PFSK-1 (cell line): ENCODE measurements at regions not wholly inside any gene's neighbourhood (a gene's known extent, or its start where the extent isn't known, plus 50 kb on each side); places are given as distances from the start of the nearest gene placed in this dataset.

ENCODE experiments used
- FOXP2 ChIP-seq: optimal IDR thresholded peaks from 2 replicates; pipeline ENCODE3; 2011; ENCODE audit warnings: borderline replicate concordance, control low read depth, inconsistent platforms; ENCODE audit not compliant: insufficient read depth; ENCODE audit errors: extremely low read length, extremely low read depth
- POLR2AphosphoS5 ChIP-seq: IDR thresholded peaks from 2 replicates; pipeline ENCODE4 v1.6.1; 2012; ENCODE audit warnings: low read depth, mild to moderate bottlenecking, control low read depth, low read length, moderate library complexity
- REST ChIP-seq, 2 experiments: IDR thresholded peaks; 2 replicates each; pipeline versions ENCODE4 v1.6.1 to v1.8.0; 2011 to 2012; ENCODE audit warnings: low read depth in 2 of 2, low read length in 2 of 2, control low read depth in 1 of 2, inconsistent platforms in 1 of 2, mild to moderate bottlenecking in 1 of 2, moderate library complexity in 1 of 2; ENCODE audit not compliant: insufficient read depth in 1 of 2
- SIN3A ChIP-seq: IDR thresholded peaks from 2 replicates; pipeline ENCODE4 v1.6.1; 2012; ENCODE audit warnings: mild to moderate bottlenecking, low read length, moderate library complexity, borderline replicate concordance; ENCODE audit not compliant: insufficient read depth
- TAF1 ChIP-seq: IDR thresholded peaks from 2 replicates; pipeline ENCODE4 v1.6.1; 2012; ENCODE audit warnings: low read length, control low read depth, borderline replicate concordance; ENCODE audit not compliant: insufficient read depth

DNA sequence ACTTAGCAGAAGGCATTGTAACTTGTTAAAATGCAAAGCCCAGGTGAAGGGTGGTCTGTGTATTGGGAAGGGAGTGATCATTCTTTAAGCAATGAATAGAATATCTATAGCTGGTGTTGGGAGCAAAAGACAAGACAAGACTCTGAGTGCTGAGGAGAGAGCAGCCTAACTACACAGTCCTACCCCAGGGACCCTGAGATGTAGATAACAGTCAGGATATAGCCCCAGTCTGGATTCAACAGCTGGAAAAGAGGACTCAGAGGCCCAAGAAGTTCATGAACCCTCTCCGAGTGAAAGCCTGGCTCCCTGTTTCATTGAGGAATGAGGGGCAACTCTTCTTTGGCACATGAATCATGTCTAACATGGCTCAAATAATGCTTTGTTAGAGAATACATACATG lies 310.7 kb upstream of the SLC14A2 start:
- no peak for TF ChIP-seq FOXP2
- TF ChIP-seq REST (IDR thresholded peaks at IDR 0.05; ENCODE audit: insufficient read depth in 1 of 2, low read depth in 2 of 2, low read length in 2 of 2): no peak
- TF ChIP-seq TAF1: no peak
- TF ChIP-seq POLR2AphosphoS5: no peak
- no peak for TF ChIP-seq SIN3A

GRCh38 chr18:45312555-45313126 lies 302.6 kb upstream of the SLC14A2 start:
- TF ChIP-seq TAF1: no peak
- TF ChIP-seq REST (IDR thresholded peaks at IDR 0.05; ENCODE audit: insufficient read depth in 1 of 2, low read depth in 2 of 2, low read length in 2 of 2): no peak
- no peak for TF ChIP-seq FOXP2
- no peak for TF ChIP-seq SIN3A
- no peak for TF ChIP-seq POLR2AphosphoS5

DNA sequence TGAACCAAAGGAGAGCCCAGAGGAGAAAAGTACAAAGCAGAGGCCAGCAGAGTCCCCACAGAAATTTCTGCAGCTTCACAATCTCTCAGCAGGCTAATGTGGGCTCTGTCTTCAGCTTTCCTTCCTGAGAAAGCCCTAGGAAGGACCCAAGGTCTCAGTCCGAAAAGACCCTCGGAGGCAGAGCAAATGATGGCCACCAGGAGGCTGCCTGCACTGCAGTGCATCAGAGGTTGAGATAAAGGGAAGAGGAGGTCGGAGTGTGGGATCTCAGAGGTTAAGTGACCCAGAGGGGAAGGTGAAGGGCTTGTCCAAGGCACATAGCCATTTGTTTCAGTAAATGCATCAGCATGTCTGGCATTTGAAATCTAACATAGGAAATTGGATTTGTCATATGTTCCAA lies 299.1 kb upstream of the SLC14A2 start:
- TF ChIP-seq FOXP2: no peak
- TF ChIP-seq REST (IDR thresholded peaks at IDR 0.05; ENCODE audit: insufficient read depth in 1 of 2, low read depth in 2 of 2, low read length in 2 of 2): no peak
- no peak for TF ChIP-seq TAF1
- TF ChIP-seq SIN3A: no peak
- TF ChIP-seq POLR2AphosphoS5: no peak

DNA sequence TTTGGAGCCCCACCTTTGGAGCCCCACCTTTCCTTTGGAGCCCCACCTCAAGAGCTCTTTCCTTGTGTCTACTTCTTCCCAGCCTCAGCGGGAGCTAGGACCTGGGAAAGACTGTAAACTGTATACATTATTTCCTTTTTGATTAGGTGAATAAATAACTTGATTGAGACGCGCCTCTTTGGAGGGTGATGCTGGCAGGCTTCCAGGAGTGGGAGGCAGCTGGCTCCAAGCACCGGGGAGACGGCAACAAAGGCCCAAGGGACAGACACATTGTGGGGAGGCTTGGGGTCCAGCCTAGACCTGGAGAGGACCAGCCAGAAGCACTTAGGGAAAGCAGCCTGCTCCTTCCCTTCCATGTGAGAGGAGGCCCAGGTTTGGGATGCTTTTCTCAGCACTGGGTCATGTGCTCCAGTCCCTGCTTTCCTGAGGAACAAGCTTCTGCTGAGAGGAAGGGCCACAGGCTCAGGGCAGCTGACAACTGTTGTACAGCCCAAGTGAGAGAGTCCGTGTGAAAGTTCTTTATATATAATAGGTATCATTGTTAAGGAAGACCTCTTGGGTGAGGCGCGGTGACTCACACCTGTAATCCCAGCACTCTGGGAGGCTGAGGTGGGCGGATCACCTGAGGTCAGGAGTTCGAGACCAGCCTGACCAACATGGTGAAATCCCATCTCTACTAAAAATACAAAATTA lies 297.2 kb upstream of the SLC14A2 start:
- no peak for TF ChIP-seq TAF1
- no peak for TF ChIP-seq REST (IDR thresholded peaks at IDR 0.05; ENCODE audit: insufficient read depth in 1 of 2, low read depth in 2 of 2, low read length in 2 of 2)
- TF ChIP-seq FOXP2: no peak
- TF ChIP-seq SIN3A: no peak
- no peak for TF ChIP-seq POLR2AphosphoS5
